SJSA1 (cell line): ENCODE measurements at regions not wholly inside any gene's neighbourhood (a gene's known extent, or its start where the extent isn't known, plus 50 kb on each side); places are given as distances from the start of the nearest gene placed in this dataset.

Source experiments
- DNase-seq, 2 experiments: peaks; one replicate each; pipeline ENCODE4 v3.0.0-alpha.2; 2015 to 2020; ENCODE audit warnings: low spot score in 2 of 2, low read depth in 1 of 2
- H3K27ac ChIP-seq: fragments of 250-450 bp; sonication (Bioruptor Pico); 2 replicates; pipeline ENCODE4 v1.5.1; 2020; ENCODE audit warnings: mild to moderate bottlenecking, moderate library complexity
- H3K27me3 ChIP-seq: fragments of 250-450 bp; sonication (Bioruptor Pico); replicated peaks from 2 replicates; pipeline ENCODE4 v1.5.1; 2020; ENCODE audit warnings: mild to moderate bottlenecking, moderate library complexity
- H3K36me3 ChIP-seq: fragments of 250-450 bp; sonication (Bioruptor Pico); 2 replicates; pipeline ENCODE4 v1.5.1; 2020; ENCODE audit warnings: mild to moderate bottlenecking
- H3K4me1 ChIP-seq: fragments of 250-450 bp; sonication (Bioruptor Pico); replicated peaks from 2 replicates; pipeline ENCODE4 v1.6.1; 2021; ENCODE audit warnings: mild to moderate bottlenecking
- H3K4me3 ChIP-seq: fragments of 250-450 bp; sonication (Bioruptor Pico); 2 replicates; pipeline ENCODE4 v1.5.1; 2020; ENCODE audit warnings: mild to moderate bottlenecking
- H3K9me3 ChIP-seq: fragments of 250-450 bp; sonication (Bioruptor Pico); replicated peaks from 2 replicates; pipeline ENCODE4 v1.5.1; 2020; ENCODE audit warnings: mild to moderate bottlenecking

- Histone ChIP-seq H3K4me3 (no peak overlapping the region), H3K36me3 (no peaks in the 10 kb centered on the region), H3K9me3 (no peaks in the 10 kb centered on the region), H3K27ac (no peak overlapping the region), H3K27me3 (no peaks in the 10 kb centered on the region), H3K4me1 (no peaks in the 10 kb centered on the region)
- no peak for DNase-seq
Observed at GRCh38 chr1:170219163-170219562, 73.4 kb downstream of the NTMT2 start.

- no peaks in the 10 kb centered on the region for H3K27me3 ChIP-seq
- H3K36me3 ChIP-seq: no peaks in the 10 kb centered on the region
- H3K27ac ChIP-seq: no peak overlapping the region
- H3K4me1 ChIP-seq: no peaks in the 10 kb centered on the region
- no peaks in the 10 kb centered on the region for H3K9me3 ChIP-seq
- H3K4me3 ChIP-seq: no peak overlapping the region
- no peak for DNase-seq
Observed at GRCh38 chr1:170221031-170221430, 75.3 kb downstream of the NTMT2 start.

- DNase-seq: no peak
- Histone ChIP-seq H3K9me3 (no peaks in the 10 kb centered on the region), H3K27me3 (no peaks in the 10 kb centered on the region), H3K4me1 (no peaks in the 10 kb centered on the region), H3K36me3 (no peaks in the 10 kb centered on the region), H3K27ac (no peak overlapping the region), H3K4me3 (no peak overlapping the region)
Observed at GRCh38 chr1:170221495-170221894, 75.7 kb downstream of the NTMT2 start.

GRCh38 chr1:170224469-170224868, 78.7 kb downstream of the NTMT2 start:
- H3K9me3 ChIP-seq: no peaks in the 10 kb centered on the region
- no peaks in the 10 kb centered on the region for H3K4me1 ChIP-seq
- no peak overlapping the region for H3K27ac ChIP-seq
- H3K36me3 ChIP-seq: no peaks in the 10 kb centered on the region
- H3K27me3 ChIP-seq: no peaks in the 10 kb centered on the region
- no peak overlapping the region for H3K4me3 ChIP-seq
- DNase-seq: no peak

GRCh38 chr1:170225781-170226530, 80.2 kb downstream of the NTMT2 start:
- Histone ChIP-seq H3K9me3 (no peaks in the 10 kb centered on the region), H3K36me3 (no peaks in the 10 kb centered on the region), H3K4me3 (no peak overlapping the region), H3K27me3 (no peaks in the 10 kb centered on the region), H3K4me1 (no peaks in the 10 kb centered on the region), H3K27ac (no peak overlapping the region)
- DNase-seq: no peak

- DNase-seq: no peak
- no peak overlapping the region for H3K4me3 ChIP-seq
- no peaks in the 10 kb centered on the region for H3K36me3 ChIP-seq
- no peaks in the 10 kb centered on the region for H3K27me3 ChIP-seq
- H3K9me3 ChIP-seq: no peaks in the 10 kb centered on the region
- H3K4me1 ChIP-seq: no peaks in the 10 kb centered on the region
- H3K27ac ChIP-seq: no peak overlapping the region
Observed at GRCh38 chr1:170226767-170227166, 81.0 kb downstream of the NTMT2 start.

DNA sequence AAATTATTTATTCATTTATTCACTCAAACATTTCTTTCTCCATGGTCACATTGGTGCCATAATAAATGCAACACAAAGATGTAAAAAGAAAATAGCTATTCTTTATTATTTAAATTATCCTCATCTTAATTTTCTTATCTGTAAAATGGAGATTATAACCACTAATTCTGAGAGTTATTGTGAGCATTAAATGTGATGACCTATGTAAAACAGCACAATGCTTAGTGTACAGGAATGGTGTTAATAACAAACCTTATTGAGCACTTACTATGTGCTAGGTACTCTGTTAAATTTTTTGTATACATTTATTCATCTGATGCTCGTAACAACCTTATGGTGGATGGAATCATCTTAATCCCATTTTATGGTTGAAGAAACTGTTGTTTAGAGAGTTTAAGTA, 84.6 kb downstream of the NTMT2 start:
- DNase-seq: no peak
- Histone ChIP-seq H3K36me3 (no peaks in the 10 kb centered on the region), H3K27ac (no peak overlapping the region), H3K9me3 (no peaks in the 10 kb centered on the region), H3K27me3 (no peaks in the 10 kb centered on the region), H3K4me3 (no peak overlapping the region), H3K4me1 (no peaks in the 10 kb centered on the region)

GRCh38 chr1:170231662-170232061, 85.9 kb downstream of the NTMT2 start:
- H3K27ac ChIP-seq: no peak overlapping the region
- no peak for DNase-seq
- no peaks in the 10 kb centered on the region for H3K27me3 ChIP-seq
- H3K9me3 ChIP-seq: no peaks in the 10 kb centered on the region
- no peaks in the 10 kb centered on the region for H3K4me1 ChIP-seq
- H3K36me3 ChIP-seq: no peaks in the 10 kb centered on the region
- H3K4me3 ChIP-seq: no peak overlapping the region

DNA sequence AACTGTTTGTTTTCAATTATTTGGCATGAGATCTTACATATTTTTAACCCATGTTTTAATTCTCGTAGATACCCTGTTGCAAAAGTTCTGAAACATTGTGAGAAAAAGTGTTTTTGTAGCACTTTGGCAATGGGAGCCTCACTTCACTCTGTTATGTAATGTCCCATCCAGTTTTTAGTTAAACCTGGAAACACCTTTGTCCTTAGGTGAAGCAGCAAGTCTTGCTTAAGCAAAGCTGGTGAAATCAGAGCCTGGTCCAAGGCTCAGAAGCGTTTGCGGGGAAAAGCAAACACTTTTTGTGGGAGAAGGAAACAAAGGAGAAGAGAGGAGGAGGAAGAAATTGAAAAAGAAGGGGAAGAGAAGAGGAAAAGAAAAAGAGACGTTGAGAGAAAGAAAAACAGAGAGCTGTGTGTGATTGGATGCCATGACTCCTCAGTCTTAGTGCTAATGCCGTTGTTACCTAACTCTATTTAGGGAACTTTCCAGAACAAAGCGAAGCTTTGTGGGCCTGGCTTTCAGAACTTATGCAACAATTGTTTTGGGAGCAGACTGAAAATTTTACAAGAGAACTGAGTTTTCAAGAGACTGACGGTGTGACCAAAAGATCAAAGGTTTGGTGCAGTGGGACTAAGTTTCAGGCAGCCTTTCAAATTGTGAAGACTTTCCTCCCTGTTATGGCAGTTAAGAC, 93.1 kb downstream of the NTMT2 start:
- no peak for DNase-seq

GRCh38 chr1:170239445-170239844, 93.7 kb downstream of the NTMT2 start:
- no peaks in the 10 kb centered on the region for H3K4me1 ChIP-seq
- no peaks in the 10 kb centered on the region for H3K27me3 ChIP-seq
- no peaks in the 10 kb centered on the region for H3K36me3 ChIP-seq
- no peak for DNase-seq
- H3K4me3 ChIP-seq: no peak overlapping the region
- H3K27ac ChIP-seq: no peak overlapping the region
- no peaks in the 10 kb centered on the region; the same call in 1 of the 2 replicates for H3K9me3 ChIP-seq

More for the DNA sequence above, 93.1 kb downstream of the NTMT2 start:
- Histone ChIP-seq H3K4me3 (no peak overlapping the region), H3K27ac (no peak overlapping the region), H3K4me1 (no peaks in the 10 kb centered on the region), H3K9me3 (no peaks in the 10 kb centered on the region), H3K27me3 (no peaks in the 10 kb centered on the region), H3K36me3 (no peaks in the 10 kb centered on the region)

DNA sequence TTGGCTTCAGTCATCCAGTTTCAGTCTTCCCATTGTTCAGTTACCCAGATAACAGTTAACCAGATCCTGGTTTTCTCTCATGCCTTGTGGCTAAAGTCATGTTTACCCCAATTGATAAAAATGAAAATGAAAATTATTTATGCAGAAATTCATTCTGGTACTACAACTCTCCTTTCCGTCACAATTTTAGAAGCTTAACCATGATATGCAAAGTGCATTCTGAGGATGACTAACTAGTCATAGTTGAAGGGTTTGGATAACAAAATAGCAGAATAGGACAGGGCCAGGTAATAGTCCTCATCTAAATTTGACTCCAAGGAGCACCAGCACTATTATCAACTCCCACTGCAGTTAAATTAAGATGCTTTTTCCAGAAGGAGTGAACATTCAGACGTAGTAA, 94.7 kb downstream of the NTMT2 start:
- no peaks in the 10 kb centered on the region for H3K36me3 ChIP-seq
- no peak for DNase-seq
- no peak overlapping the region for H3K4me3 ChIP-seq

GRCh38 chr1:170241266-170241851, 95.6 kb downstream of the NTMT2 start:
- Histone ChIP-seq H3K27ac (no peak overlapping the region), H3K36me3 (no peaks in the 10 kb centered on the region), H3K27me3 (no peaks in the 10 kb centered on the region), H3K4me1 (no peaks in the 10 kb centered on the region), H3K9me3 (no peaks in the 10 kb centered on the region; the same call in 1 of the 2 replicates), H3K4me3 (no peak overlapping the region)
- DNase-seq: no peak

More for the DNA sequence above, 94.7 kb downstream of the NTMT2 start:
- Histone ChIP-seq H3K27me3 (no peaks in the 10 kb centered on the region), H3K9me3 (no peaks in the 10 kb centered on the region; the same call in 1 of the 2 replicates), H3K4me1 (no peaks in the 10 kb centered on the region), H3K27ac (no peak overlapping the region)

DNA sequence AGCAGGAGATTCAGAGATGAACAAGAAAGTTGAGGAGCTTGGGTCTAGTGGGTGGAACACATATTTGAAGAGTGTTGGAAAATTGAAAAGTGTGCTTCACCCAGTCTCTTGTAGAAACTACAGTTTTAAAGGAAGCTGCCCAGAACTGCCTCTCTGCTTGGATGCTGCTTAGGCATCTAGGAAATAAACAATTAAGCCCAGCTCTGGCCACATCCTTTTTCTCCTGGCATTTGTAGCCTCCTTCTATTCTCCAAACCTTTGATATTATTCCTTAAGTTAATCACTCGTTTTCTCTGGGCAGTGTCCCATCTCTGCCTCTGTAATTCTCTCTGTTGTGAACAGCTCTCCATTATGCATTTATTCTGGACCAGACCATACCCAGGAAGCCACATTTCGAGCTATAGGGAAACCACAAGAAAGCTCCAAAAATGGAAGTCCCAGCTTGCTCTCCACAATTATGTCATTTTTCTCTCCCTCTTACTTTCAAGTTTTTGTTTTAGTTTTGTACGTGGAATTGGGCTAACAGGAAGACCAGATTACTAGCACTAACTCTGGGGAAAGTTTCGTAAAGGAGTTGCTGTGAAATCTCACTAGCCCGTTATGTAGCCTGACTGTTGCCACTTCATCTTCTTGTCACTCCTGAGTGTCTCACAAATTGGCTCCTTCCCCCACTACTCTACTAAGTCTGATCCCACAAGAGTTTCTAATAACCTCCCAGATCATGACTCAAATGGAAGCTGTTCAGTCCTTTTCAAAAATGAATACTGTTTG, 102.2 kb downstream of the NTMT2 start:
- Histone ChIP-seq H3K27ac (no peak overlapping the region), H3K36me3 (no peaks in the 10 kb centered on the region), H3K4me1 (no peaks in the 10 kb centered on the region), H3K9me3 (peaks cover 2% of the 10 kb centered on the region; the same call in 1 of the 2 replicates), H3K27me3 (no peaks in the 10 kb centered on the region), H3K4me3 (no peak overlapping the region)
- DNase-seq: no peak
